ENCODE measurements at regions not wholly inside any gene's neighbourhood (a gene's known extent, or its start where the extent isn't known, plus 50 kb on each side); places are given as distances from the start of the nearest gene placed in this dataset.

GRCh38 chr13:62093984-62094780 is 678.5 kb upstream of the PCDH20 start:
- Histone ChIP-seq H3K4me1 (ENCODE audit: control insufficient read depth, low read length) (0 out of 2 replicates have a peak, but pooled peaks cover 4% of the 10 kb centered on the region), H3K9me3 (ENCODE audit: control insufficient read depth, insufficient read depth, low read length) (peaks cover 7% of the 10 kb centered on the region; the same call in 1 of the 2 replicates), H3K79me2 (ENCODE audit: control insufficient read depth, low read length) (no peaks in the 10 kb centered on the region), H3K36me3 (ENCODE audit: control insufficient read depth, low read length) (no peaks in the 10 kb centered on the region), H3F3A (ENCODE audit: control insufficient read depth, insufficient read depth) (no peaks in the 10 kb centered on the region), H3K9me2 (replicated peaks; ENCODE audit: control insufficient read depth, low read length) (no peaks in the 10 kb centered on the region), H3K27ac (ENCODE audit: low read depth, low read length) (no peak overlapping the region), H3K4me3 (ENCODE audit: low read length) (no peak overlapping the region), H3K4me2 (ENCODE audit: low read length) (no peak overlapping the region), H4K20me1 (ENCODE audit: control insufficient read depth, insufficient read depth, low read depth, low read length) (no peaks in the 10 kb centered on the region), H3K27me3 (ENCODE audit: control insufficient read depth, low read length) (no peaks in the 10 kb centered on the region)
- no peak for TF ChIP-seq CTCF (IDR thresholded peaks at IDR 0.05; ENCODE audit: low read depth, low read length, poor library complexity, severe bottlenecking)

- no peaks in the 10 kb centered on the region for H3K27me3 ChIP-seq (ENCODE audit: control insufficient read depth, low read length)
- TF ChIP-seq EZH2phosphoT487 (IDR thresholded peaks at IDR 0.05; ENCODE audit: borderline replicate concordance, low read length) (no peak), CTCF (IDR thresholded peaks at IDR 0.05; ENCODE audit: low read depth, low read length, poor library complexity, severe bottlenecking) (no peak)
- H4K20me1 ChIP-seq (ENCODE audit: control insufficient read depth, insufficient read depth, low read depth, low read length): no peaks in the 10 kb centered on the region
- H3K4me1 ChIP-seq (ENCODE audit: control insufficient read depth, low read length): 0 out of 2 replicates have a peak, but pooled peaks cover 1% of the 10 kb centered on the region
- H3K9me3 ChIP-seq (ENCODE audit: control insufficient read depth, insufficient read depth, low read length): peaks cover 7% of the 10 kb centered on the region; the same call in 1 of the 2 replicates
- H3K4me2 ChIP-seq (ENCODE audit: low read length): no peak overlapping the region
- no peak overlapping the region for H3K27ac ChIP-seq (ENCODE audit: low read depth, low read length)
- H3K4me3 ChIP-seq (ENCODE audit: low read length): no peak overlapping the region
- no peaks in the 10 kb centered on the region for H3K79me2 ChIP-seq (ENCODE audit: control insufficient read depth, low read length)
- H3F3A ChIP-seq (ENCODE audit: control insufficient read depth, insufficient read depth): no peaks in the 10 kb centered on the region
- no peaks in the 10 kb centered on the region for H3K9me2 ChIP-seq (replicated peaks; ENCODE audit: control insufficient read depth, low read length)
- H3K36me3 ChIP-seq (ENCODE audit: control insufficient read depth, low read length): no peaks in the 10 kb centered on the region
Observed at GRCh38 chr13:62092949-62093348, 677.3 kb upstream of the PCDH20 start.

- Histone ChIP-seq H3K4me3 (ENCODE audit: low read length) (no peak overlapping the region), H3F3A (ENCODE audit: control insufficient read depth, insufficient read depth) (no peaks in the 10 kb centered on the region), H3K4me1 (ENCODE audit: control insufficient read depth, low read length) (no peaks in the 10 kb centered on the region), H3K9me3 (ENCODE audit: control insufficient read depth, insufficient read depth, low read length) (peaks cover 7% of the 10 kb centered on the region; the same call in 1 of the 2 replicates), H3K9me2 (replicated peaks; ENCODE audit: control insufficient read depth, low read length) (no peaks in the 10 kb centered on the region), H3K27me3 (ENCODE audit: control insufficient read depth, low read length) (no peaks in the 10 kb centered on the region), H4K20me1 (ENCODE audit: control insufficient read depth, insufficient read depth, low read depth, low read length) (no peaks in the 10 kb centered on the region), H3K36me3 (ENCODE audit: control insufficient read depth, low read length) (no peaks in the 10 kb centered on the region), H3K27ac (ENCODE audit: low read depth, low read length) (no peak overlapping the region), H3K79me2 (ENCODE audit: control insufficient read depth, low read length) (no peaks in the 10 kb centered on the region), H3K4me2 (ENCODE audit: low read length) (no peak overlapping the region)
- TF ChIP-seq CTCF (IDR thresholded peaks at IDR 0.05; ENCODE audit: low read depth, low read length, poor library complexity, severe bottlenecking) (no peak), EZH2phosphoT487 (IDR thresholded peaks at IDR 0.05; ENCODE audit: borderline replicate concordance, low read length) (no peak)
Observed at GRCh38 chr13:62092536-62092935, 676.9 kb upstream of the PCDH20 start.
